K562 (cell line): ENCODE measurements at regions not wholly inside any gene's neighbourhood (a gene's known extent, or its start where the extent isn't known, plus 50 kb on each side); places are given as distances from the start of the nearest gene placed in this dataset.
"Not testable (repeated sequence)": the region's sequence is repeated elsewhere in the genome, so short reads cannot be mapped to it uniquely, and the experiment has no call there.

ENCODE experiments used
- ATAC-seq: fragments of 200-7000 bp; cut with Tn5 transposase; 3 replicates; pipeline ENCODE4 v1.9.1; 2020; ENCODE audit warnings: moderate library complexity
- BruUV-seq: library from RNA; stranded (reverse); fragments of 400-500 nt; replicated peaks from 2 replicates; lab custom pipeline; 2021; lab: Mats Ljungman, UMichigan
- CTCF ChIA-PET: fragments of 300-600 bp; formaldehyde crosslinking; extraction: SDS; loops from one replicate; lab custom pipeline; 2021; ENCODE audit warnings: low intra/inter-chr PET ratio; lab: Yijun Ruan, JAX
- POLR2A ChIA-PET: fragments of 300-600, 350-650 bp; sonication (Branson Sonifier 250); formaldehyde crosslinking; extraction: SDS; loops from one replicate; lab custom pipeline; 2021; ENCODE audit warnings: antibody characterized with exemption, inconsistent platforms; lab: Yijun Ruan, JAX
- DNase-seq, 4 experiments: peaks; one replicate each; pipeline versions ENCODE4 v3.0.0 to v3.0.0-alpha.2; 2011 to 2018; ENCODE audit warnings: low spot score in 3 of 4, mixed read lengths in 3 of 4; ENCODE audit errors: extremely low read depth in 1 of 4
- FAIRE-seq: peaks from 2 replicates; lab custom pipeline; 2011; peaks lifted over from hg19 to GRCh38; lab: Jason Lieb, UNC
- H2AFZ ChIP-seq: 2 replicates; pipeline ENCODE4 v1.6.0; 2011; ENCODE audit warnings: low read depth, low read length, control low read depth, inconsistent platforms
- H3K27ac ChIP-seq: fragments of 200-600 bp; 3 replicates; pipeline ENCODE4 v1.8.0; 2011; ENCODE audit warnings: low read depth, mild to moderate bottlenecking, control low read depth, inconsistent platforms, low read length, moderate library complexity, mixed read lengths; ENCODE audit errors: extremely low read depth
- H3K27me3 ChIP-seq, 2 experiments: fragments of 300-600 bp in 1 of 2; 2 replicates in 1 of 2; 3 replicates in 1 of 2; pipeline versions ENCODE4 v1.6.0 to v1.8.0; 2011; ENCODE audit warnings: inconsistent platforms in 2 of 2, low read length in 2 of 2, mild to moderate bottlenecking in 1 of 2, mixed read lengths in 1 of 2, moderate library complexity in 1 of 2; ENCODE audit not compliant: control insufficient read depth in 2 of 2, insufficient read depth in 2 of 2
- H3K36me3 ChIP-seq: fragments of 300-600 bp; 3 replicates; pipeline ENCODE4 v1.8.0; 2011; ENCODE audit warnings: mild to moderate bottlenecking, low read length, inconsistent platforms; ENCODE audit not compliant: control insufficient read depth, insufficient read depth
- H3K4me1 ChIP-seq, 2 experiments: fragments of 200-600 bp in 1 of 2; replicated peaks in 1 of 2; 2 replicates in 1 of 2; 3 replicates in 1 of 2; pipeline versions ENCODE4 v1.5.1 to v1.8.0; 2011; ENCODE audit warnings: inconsistent platforms in 2 of 2, low read length in 2 of 2, mild to moderate bottlenecking in 1 of 2, mixed read lengths in 1 of 2, moderate library complexity in 1 of 2; ENCODE audit not compliant: control insufficient read depth in 2 of 2, insufficient read depth in 2 of 2
- H3K4me2 ChIP-seq: 2 replicates; pipeline ENCODE4 v1.6.1; 2011; ENCODE audit warnings: low read length, control low read depth, inconsistent platforms, mixed read lengths; ENCODE audit not compliant: insufficient read depth
- H3K4me3 ChIP-seq: fragments of 200-600 bp; sonication (generic), shearing (Covaris generic); 2 replicates; pipeline ENCODE4 v1.5.1; 2016; ENCODE audit warnings: control low read depth, inconsistent platforms
- H3K79me2 ChIP-seq: fragments of 200-600 bp; 3 replicates; pipeline ENCODE4 v1.8.0; 2011; ENCODE audit warnings: low read length, inconsistent platforms; ENCODE audit not compliant: control insufficient read depth, insufficient read depth
- H3K9ac ChIP-seq, 2 experiments: 2 replicates each; pipeline versions ENCODE4 v1.6.0 to v1.6.1; 2011; ENCODE audit warnings: low read depth in 2 of 2, low read length in 2 of 2, control low read depth in 1 of 2, inconsistent platforms in 1 of 2, mild to moderate bottlenecking in 1 of 2, mixed read lengths in 1 of 2; ENCODE audit not compliant: insufficient read depth in 1 of 2
- H3K9me1 ChIP-seq: one replicate; pipeline ENCODE4 v1.6.0; 2011; ENCODE audit warnings: inconsistent platforms, mild to moderate bottlenecking, low read length, moderate library complexity; ENCODE audit not compliant: control insufficient read depth, insufficient read depth
- H3K9me3 ChIP-seq: replicated peaks from 2 replicates; pipeline ENCODE4 v1.5.1; 2011; ENCODE audit warnings: low read depth, low read length, inconsistent platforms; ENCODE audit not compliant: control insufficient read depth, insufficient read depth
- H4K20me1 ChIP-seq: replicated peaks from 2 replicates; pipeline ENCODE4 v1.6.1; 2011; ENCODE audit warnings: low read length, inconsistent platforms, mixed read lengths; ENCODE audit not compliant: control insufficient read depth, insufficient read depth
- ATF1 ChIP-seq, 2 experiments: fragments of 450-650 bp in 1 of 2; IDR thresholded peaks; 2 replicates each; pipeline ENCODE4 v1.6.1; 2016; ENCODE audit warnings: missing compliant biosample characterization in 1 of 2, missing genetic modification characterization in 1 of 2
- CREB1 ChIP-seq, 2 experiments: sonication (generic) in 1 of 2; formaldehyde crosslinking in 1 of 2; IDR thresholded peaks; 2 replicates each; pipeline versions ENCODE4 v1.6.1 to v1.8.0; 2012 to 2022; ENCODE audit warnings: inconsistent platforms in 1 of 2, mild to moderate bottlenecking in 1 of 2, missing genetic modification reagents in 1 of 2, moderate library complexity in 1 of 2
- CREM ChIP-seq: IDR thresholded peaks from 2 replicates; pipeline ENCODE4 v1.6.1; 2014; ENCODE audit warnings: antibody characterized with exemption, low read depth
- E2F6 ChIP-seq, 2 experiments: IDR thresholded peaks; 2 replicates each; pipeline ENCODE4 v1.6.1; 2011; ENCODE audit warnings: borderline replicate concordance in 1 of 2, control low read depth in 1 of 2, low read depth in 1 of 2, low read length in 1 of 2, mild to moderate bottlenecking in 1 of 2, mixed read lengths in 1 of 2, moderate library complexity in 1 of 2; ENCODE audit not compliant: insufficient read depth in 1 of 2, insufficient read length in 1 of 2, poor library complexity in 1 of 2, severe bottlenecking in 1 of 2; ENCODE audit errors: extremely low read depth in 1 of 2
- HDGF ChIP-seq: fragments of 450-650 bp; IDR thresholded peaks from 2 replicates; pipeline ENCODE4 v1.6.1; 2016
- NCOA1 ChIP-seq: fragments of 450-650 bp; IDR thresholded peaks from 2 replicates; pipeline ENCODE4 v1.6.1; 2016; ENCODE audit warnings: low read depth
- SIX5 ChIP-seq, 2 experiments: IDR thresholded peaks; 2 replicates each; pipeline ENCODE4 v1.6.1; 2011; ENCODE audit warnings: low read length in 2 of 2, borderline replicate concordance in 1 of 2, low read depth in 1 of 2, mild to moderate bottlenecking in 1 of 2, moderate library complexity in 1 of 2; ENCODE audit not compliant: insufficient read depth in 1 of 2
- TRIM28 ChIP-seq: fragments of 450-650 bp; IDR thresholded peaks from 2 replicates; pipeline ENCODE4 v1.6.1; 2017
- ZNF197 ChIP-seq: fragments of 200-800 bp; sonication (Bioruptor generic); IDR thresholded peaks from 2 replicates; pipeline ENCODE4 v1.6.1; 2016; ENCODE audit warnings: low read depth, missing genetic modification characterization, missing compliant biosample characterization
- ZNF408 ChIP-seq: fragments of 250-450 bp; sonication (Bioruptor Pico); IDR thresholded peaks from 2 replicates; pipeline ENCODE4 v1.4.0; 2020; ENCODE audit warnings: low read depth, mild to moderate bottlenecking, moderate library complexity
- WGBS: fragments of 100-300 bp; shearing (Covaris generic); methylation state at CpG from one replicate; pipeline ENCODE4 v1.1.6; 2016; ENCODE audit warnings: low coverage, mixed read lengths; ENCODE audit not compliant: insufficient coverage; ENCODE audit errors: missing lambda C conversion rate; 5-methylcytosine and 5-hydroxymethylcytosine counted together
- in situ Hi-C: fragments of 300-500 bp; cut with MboI; formaldehyde crosslinking; loops from 4 replicates; pipeline ENCODE4 v1.15.0; 2018; ENCODE audit warnings: inconsistent platforms, mixed read lengths
- intact Hi-C: fragments of 100-400 bp; cut with micrococcal nuclease; formaldehyde crosslinking; loops from 2 replicates; pipeline ENCODE4 v1.14.2; 2022

GRCh38 chr14:105636935-105637334, 110.6 kb downstream of the TMEM121 start:
- Histone ChIP-seq H3K27me3 (no peaks in the 10 kb centered on the region), H3K27ac (no peak overlapping the region), H3K9me3 (no peaks in the 10 kb centered on the region), H3K79me2 (no peaks in the 10 kb centered on the region), H2AFZ (no peak overlapping the region), H3K4me1 (no peaks in the 10 kb centered on the region), H3K9ac (no peak overlapping the region), H3K36me3 (no peaks in the 10 kb centered on the region), H3K4me2 (no peak overlapping the region), H3K9me1 (no peaks in the 10 kb centered on the region), H4K20me1 (no peaks in the 10 kb centered on the region), H3K4me3 (no peak overlapping the region)
- CTCF ChIA-PET, result no interaction called here
- in situ Hi-C loops (loop anchor here (5.0 kb wide), 1 partner anchor 95 kb away; no protein-coding TSS in a partner anchor), intact Hi-C loops (no loop called here)
- POLR2A ChIA-PET, result no interaction called here
- no peak for TF ChIP-seq SIX5 (IDR thresholded peaks at IDR 0.05; ENCODE audit: borderline replicate concordance in 1 of 2, insufficient read depth in 1 of 2, low read depth in 1 of 2, low read length in 2 of 2)
- TF ChIP-seq HDGF, result no peak
- TF ChIP-seq CREB1 (IDR thresholded peaks at IDR 0.05), result peak; percentile 65
- peak; percentile 46 for TF ChIP-seq CREB1 (CRISPR knock-in tag; IDR thresholded peaks at IDR 0.05)
- TF ChIP-seq TRIM28, result no peak
- TF ChIP-seq ZNF197 (CRISPR knock-in tag), result no peak
- no peak for TF ChIP-seq ZNF408 (CRISPR knock-in tag)
- TF ChIP-seq NCOA1, result peak; percentile 55; the same call in 1 of the 2 replicates
- no peak for TF ChIP-seq ATF1 (CRISPR knock-in tag; IDR thresholded peaks at IDR 0.05)
- TF ChIP-seq ATF1 (tag; IDR thresholded peaks at IDR 0.05), result peak; percentile 67
- peak; percentile 11; the same call in 1 of the 2 replicates for TF ChIP-seq CREM
- TF ChIP-seq E2F6 (IDR thresholded peaks at IDR 0.05; ENCODE audit: borderline replicate concordance in 1 of 2, extremely low read depth in 1 of 2, insufficient read depth in 1 of 2, insufficient read length in 1 of 2, low read depth in 1 of 2, low read length in 1 of 2, poor library complexity in 1 of 2, severe bottlenecking in 1 of 2), result no peak
- no TSS peak for BruUV-seq
- 3% methylated on average over 4 of the region's 4 CpGs for WGBS
- ATAC-seq (no peak; the same call in 2 of the 3 replicates), FAIRE-seq (no peak), DNase-seq (no peak)

GRCh38 chr14:105637345-105637744, 111.0 kb downstream of the TMEM121 start:
- CTCF ChIA-PET, H3K4me2 ChIP-seq, H3K27ac ChIP-seq, POLR2A ChIA-PET, H3K79me2 ChIP-seq, H3K4me3 ChIP-seq, H3K36me3 ChIP-seq, FAIRE-seq, H3K27me3 ChIP-seq, H2AFZ ChIP-seq, H4K20me1 ChIP-seq, H3K9me1 ChIP-seq, DNase-seq, H3K9ac ChIP-seq, intact Hi-C loops, H3K9me3 ChIP-seq, BruUV-seq, H3K4me1 ChIP-seq: not testable (repeated sequence)
- in situ Hi-C loops, result loop anchor here (5.0 kb wide), 1 partner anchor 95 kb away; no protein-coding TSS in a partner anchor
- 0% methylated on average over 2 of the region's 10 CpGs for WGBS
- ATAC-seq, result peak; percentile 64; the same call in 2 of the 3 replicates
